Kidney epithelial cell (primary cell): ENCODE measurements at regions not wholly inside any gene's neighbourhood (a gene's known extent, or its start where the extent isn't known, plus 50 kb on each side); places are given as distances from the start of the nearest gene placed in this dataset.

Source experiments
- DNase-seq: peaks from one replicate; pipeline ENCODE4 v3.0.0-alpha.2; 2010; ENCODE audit warnings: low read depth
- H3K27me3 ChIP-seq: 2 replicates; pipeline ENCODE4 v1.6.0; 2011; ENCODE audit warnings: low read length; ENCODE audit not compliant: control insufficient read depth, insufficient read depth
- H3K36me3 ChIP-seq: 2 replicates; pipeline ENCODE4 v1.5.1; 2011; ENCODE audit warnings: low read length; ENCODE audit not compliant: control insufficient read depth, insufficient read depth
- H3K4me3 ChIP-seq: 2 replicates; pipeline ENCODE4 v1.5.1; 2011; ENCODE audit warnings: low read depth, mild to moderate bottlenecking, control low read depth, low read length
- TF ChIP-seq, protein P1 (sequence below): IDR thresholded peaks from 2 replicates; pipeline ENCODE4 v1.5.1; 2011; ENCODE audit warnings: mild to moderate bottlenecking, moderate library complexity, low read length, control low read depth, inconsistent platforms; ENCODE audit not compliant: insufficient read depth, poor library complexity, severe bottlenecking

DNA sequence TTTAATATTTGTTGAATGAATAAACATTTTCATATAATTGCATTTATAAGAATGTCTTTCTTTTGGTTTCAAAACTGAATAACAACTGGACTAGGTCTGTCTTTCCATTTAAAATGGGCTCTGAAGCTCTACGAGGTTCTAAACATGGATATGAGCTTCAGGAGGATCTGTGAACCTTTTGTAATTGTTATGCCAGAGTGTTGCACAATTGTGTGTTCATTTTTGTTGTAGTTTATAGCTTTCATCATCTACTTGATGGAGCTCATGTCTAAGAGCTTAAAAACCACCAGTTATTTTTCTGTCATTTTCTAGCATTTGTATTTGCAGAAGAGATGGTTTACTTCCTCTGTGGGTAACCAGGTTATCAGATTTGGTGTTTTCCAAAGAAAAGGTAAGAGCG is 265.7 kb upstream of the NPY start:
- Histone ChIP-seq H3K27me3 (no peaks in the 10 kb centered on the region), H3K36me3 (no peaks in the 10 kb centered on the region), H3K4me3 (no peak overlapping the region)
- TF ChIP-seq, protein P1, sequence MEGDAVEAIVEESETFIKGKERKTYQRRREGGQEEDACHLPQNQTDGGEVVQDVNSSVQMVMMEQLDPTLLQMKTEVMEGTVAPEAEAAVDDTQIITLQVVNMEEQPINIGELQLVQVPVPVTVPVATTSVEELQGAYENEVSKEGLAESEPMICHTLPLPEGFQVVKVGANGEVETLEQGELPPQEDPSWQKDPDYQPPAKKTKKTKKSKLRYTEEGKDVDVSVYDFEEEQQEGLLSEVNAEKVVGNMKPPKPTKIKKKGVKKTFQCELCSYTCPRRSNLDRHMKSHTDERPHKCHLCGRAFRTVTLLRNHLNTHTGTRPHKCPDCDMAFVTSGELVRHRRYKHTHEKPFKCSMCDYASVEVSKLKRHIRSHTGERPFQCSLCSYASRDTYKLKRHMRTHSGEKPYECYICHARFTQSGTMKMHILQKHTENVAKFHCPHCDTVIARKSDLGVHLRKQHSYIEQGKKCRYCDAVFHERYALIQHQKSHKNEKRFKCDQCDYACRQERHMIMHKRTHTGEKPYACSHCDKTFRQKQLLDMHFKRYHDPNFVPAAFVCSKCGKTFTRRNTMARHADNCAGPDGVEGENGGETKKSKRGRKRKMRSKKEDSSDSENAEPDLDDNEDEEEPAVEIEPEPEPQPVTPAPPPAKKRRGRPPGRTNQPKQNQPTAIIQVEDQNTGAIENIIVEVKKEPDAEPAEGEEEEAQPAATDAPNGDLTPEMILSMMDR, result no peak
- DNase-seq, result no peak

DNA sequence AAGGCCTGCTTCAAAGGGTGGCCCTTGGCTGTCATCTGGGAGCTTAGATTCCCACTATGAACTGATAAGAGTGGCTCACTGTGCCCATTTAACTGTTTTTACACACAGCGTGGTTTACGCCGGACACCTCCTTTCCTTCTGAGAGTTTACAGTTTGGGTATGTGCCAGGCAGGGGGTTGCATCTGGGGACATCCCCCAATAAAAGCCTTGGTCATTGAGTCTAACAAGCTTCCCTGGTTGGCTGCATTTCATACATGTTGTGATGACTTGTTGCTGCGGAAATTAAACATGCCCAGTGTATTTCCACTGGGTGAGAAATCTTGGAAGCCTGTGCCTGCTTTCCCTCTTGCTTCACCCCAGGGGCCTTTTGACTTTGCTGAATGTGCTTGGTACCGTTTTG is 264.1 kb upstream of the NPY start:
- no peak overlapping the region for H3K4me3 ChIP-seq
- no peaks in the 10 kb centered on the region for H3K27me3 ChIP-seq
- no peaks in the 10 kb centered on the region for H3K36me3 ChIP-seq
- TF ChIP-seq, protein P1, result no peak
- no peak for DNase-seq

GRCh38 chr7:24024276-24025068 is 259.5 kb upstream of the NPY start:
- no peaks in the 10 kb centered on the region for H3K27me3 ChIP-seq
- TF ChIP-seq, protein P1, result no peak
- H3K36me3 ChIP-seq, result no peaks in the 10 kb centered on the region
- no peak for DNase-seq
- no peak overlapping the region for H3K4me3 ChIP-seq

GRCh38 chr7:24025094-24025493 is 258.9 kb upstream of the NPY start:
- DNase-seq, result peak; percentile 2
- no peak overlapping the region for H3K4me3 ChIP-seq
- H3K27me3 ChIP-seq, result no peaks in the 10 kb centered on the region
- TF ChIP-seq, protein P1, result no peak
- H3K36me3 ChIP-seq, result no peaks in the 10 kb centered on the region

DNA sequence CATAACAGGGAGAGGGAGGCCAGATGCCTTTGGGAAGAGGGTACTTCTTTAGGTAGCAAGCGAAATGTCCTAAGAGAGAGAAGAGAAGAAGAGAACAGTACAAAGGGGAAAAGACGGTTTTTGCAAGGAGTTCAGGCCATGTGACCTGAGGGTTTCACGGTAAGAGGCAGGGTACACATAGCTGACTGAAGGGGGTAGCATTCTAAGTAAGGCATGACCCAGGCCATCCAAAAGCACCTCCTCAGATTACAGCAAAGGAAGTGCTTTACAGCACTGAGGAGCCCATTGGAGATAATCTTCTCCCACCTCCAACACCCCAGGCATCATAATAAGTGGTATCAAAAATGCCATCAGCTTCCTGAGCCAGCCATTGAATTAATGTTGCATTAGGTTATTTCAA is 258.2 kb upstream of the NPY start:
- H3K36me3 ChIP-seq, result no peaks in the 10 kb centered on the region
- no peak for DNase-seq
- no peak overlapping the region for H3K4me3 ChIP-seq
- no peaks in the 10 kb centered on the region for H3K27me3 ChIP-seq
- TF ChIP-seq, protein P1, result no peak

GRCh38 chr7:24026351-24026750 is 257.6 kb upstream of the NPY start:
- no peaks in the 10 kb centered on the region for H3K27me3 ChIP-seq
- H3K36me3 ChIP-seq, result no peaks in the 10 kb centered on the region
- TF ChIP-seq, protein P1, result no peak
- no peak overlapping the region for H3K4me3 ChIP-seq
- no peak for DNase-seq
